GM12865 (cell line): ENCODE measurements at regions not wholly inside any gene's neighbourhood (a gene's known extent, or its start where the extent isn't known, plus 50 kb on each side); places are given as distances from the start of the nearest gene placed in this dataset.

Experiments used
- DNase-seq: peaks from one replicate; pipeline ENCODE4 v3.0.0; 2010; ENCODE audit warnings: low read depth
- H3K4me3 ChIP-seq: 2 replicates; pipeline ENCODE4 v1.5.1; 2011; ENCODE audit warnings: mild to moderate bottlenecking, low read depth, low read length, control low read depth
- TF ChIP-seq, protein P1 (sequence below): IDR thresholded peaks from 2 replicates; pipeline ENCODE4 v1.5.1; 2011; ENCODE audit warnings: low read length, control low read depth, low read depth, inconsistent platforms; ENCODE audit not compliant: insufficient read depth; ENCODE audit errors: missing control alignments

DNA sequence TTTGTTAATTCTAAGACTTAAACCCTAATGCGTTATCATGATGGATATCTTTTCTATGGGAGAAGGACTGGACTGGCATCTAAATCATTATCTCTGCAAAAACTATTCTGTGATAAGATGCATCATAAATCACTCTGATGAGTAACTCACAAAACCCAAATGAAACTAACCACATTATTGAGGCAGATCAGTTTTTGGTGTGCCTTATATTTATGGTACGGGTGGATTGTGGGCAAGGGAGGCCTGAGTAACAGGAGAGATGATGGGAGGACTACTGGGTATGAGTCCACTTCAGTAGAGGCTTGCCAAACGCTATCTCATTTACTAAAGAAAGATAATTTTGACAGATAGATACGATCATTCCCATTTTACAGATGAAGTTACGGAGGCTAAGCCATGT is 66.4 kb upstream of the GUCY1A1 start:
- no peak for DNase-seq
- TF ChIP-seq, protein P1, sequence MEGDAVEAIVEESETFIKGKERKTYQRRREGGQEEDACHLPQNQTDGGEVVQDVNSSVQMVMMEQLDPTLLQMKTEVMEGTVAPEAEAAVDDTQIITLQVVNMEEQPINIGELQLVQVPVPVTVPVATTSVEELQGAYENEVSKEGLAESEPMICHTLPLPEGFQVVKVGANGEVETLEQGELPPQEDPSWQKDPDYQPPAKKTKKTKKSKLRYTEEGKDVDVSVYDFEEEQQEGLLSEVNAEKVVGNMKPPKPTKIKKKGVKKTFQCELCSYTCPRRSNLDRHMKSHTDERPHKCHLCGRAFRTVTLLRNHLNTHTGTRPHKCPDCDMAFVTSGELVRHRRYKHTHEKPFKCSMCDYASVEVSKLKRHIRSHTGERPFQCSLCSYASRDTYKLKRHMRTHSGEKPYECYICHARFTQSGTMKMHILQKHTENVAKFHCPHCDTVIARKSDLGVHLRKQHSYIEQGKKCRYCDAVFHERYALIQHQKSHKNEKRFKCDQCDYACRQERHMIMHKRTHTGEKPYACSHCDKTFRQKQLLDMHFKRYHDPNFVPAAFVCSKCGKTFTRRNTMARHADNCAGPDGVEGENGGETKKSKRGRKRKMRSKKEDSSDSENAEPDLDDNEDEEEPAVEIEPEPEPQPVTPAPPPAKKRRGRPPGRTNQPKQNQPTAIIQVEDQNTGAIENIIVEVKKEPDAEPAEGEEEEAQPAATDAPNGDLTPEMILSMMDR, result no peak
- H3K4me3 ChIP-seq, result no peak overlapping the region

DNA sequence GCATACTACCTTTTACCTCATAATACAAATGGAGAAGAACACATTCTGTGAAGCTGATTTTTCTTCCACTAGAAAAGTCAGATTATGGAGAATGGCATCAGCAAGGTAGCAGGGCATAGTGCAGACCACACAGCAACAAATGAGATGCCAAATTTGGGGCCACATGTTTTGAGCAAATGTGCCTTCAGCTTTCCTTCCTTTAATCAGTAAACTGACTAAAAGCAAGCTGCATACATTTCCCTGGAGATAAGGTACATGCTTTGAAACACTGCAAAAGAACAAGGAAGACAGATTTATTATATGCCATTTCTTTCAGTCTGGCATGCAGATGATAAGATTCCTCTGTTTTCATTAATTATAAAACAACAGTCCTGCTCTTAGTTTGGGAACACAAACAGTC is 67.1 kb upstream of the GUCY1A1 start:
- TF ChIP-seq, protein P1, result no peak
- no peak for DNase-seq
- no peak overlapping the region for H3K4me3 ChIP-seq

DNA sequence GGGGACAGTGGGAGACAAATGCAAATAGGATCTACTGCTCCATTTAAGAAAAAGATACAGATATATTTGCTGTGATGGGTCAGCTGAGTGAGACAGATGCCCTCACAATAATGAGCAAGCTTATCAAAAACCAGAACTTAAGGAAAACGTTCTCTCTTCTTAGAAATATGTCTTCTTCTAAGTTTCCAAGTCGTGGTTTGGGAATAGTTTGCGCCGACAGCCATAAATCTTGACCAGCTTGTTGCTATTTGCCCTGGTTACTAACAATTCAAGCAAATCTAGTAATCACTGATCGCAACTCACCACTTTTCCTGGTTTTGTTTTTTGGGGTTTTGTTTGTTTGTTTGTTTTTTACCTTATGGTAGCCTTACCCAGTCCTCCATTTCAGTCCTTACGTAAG is 67.6 kb upstream of the GUCY1A1 start:
- no peak for DNase-seq
- TF ChIP-seq, protein P1, result no peak
- H3K4me3 ChIP-seq, result no peak overlapping the region

DNA sequence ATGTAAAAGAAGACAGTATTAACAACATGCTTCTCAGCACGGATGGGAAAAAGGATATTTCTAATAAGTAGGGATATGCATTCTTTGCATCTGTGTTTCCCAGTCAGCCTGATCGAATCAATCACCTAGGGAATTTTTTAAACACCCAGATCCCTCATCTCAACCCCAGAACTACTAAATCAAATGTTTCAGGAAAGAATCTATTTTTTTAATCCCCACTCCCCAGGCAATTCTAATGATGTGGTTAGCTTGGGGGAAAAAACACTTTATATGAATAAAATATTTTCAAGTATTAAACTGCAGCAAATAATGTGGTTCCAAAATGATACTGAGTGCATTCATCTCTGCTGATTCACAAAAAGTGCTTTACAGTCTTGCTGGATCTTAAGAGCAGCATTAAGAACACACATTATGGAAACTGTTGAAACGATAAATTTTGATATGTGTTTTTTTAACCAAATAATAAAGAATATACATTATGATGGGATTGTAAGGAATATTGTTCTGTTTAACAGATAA is 68.7 kb upstream of the GUCY1A1 start:
- TF ChIP-seq, protein P1, result no peak
- DNase-seq, result no peak
- H3K4me3 ChIP-seq, result no peak overlapping the region

DNA sequence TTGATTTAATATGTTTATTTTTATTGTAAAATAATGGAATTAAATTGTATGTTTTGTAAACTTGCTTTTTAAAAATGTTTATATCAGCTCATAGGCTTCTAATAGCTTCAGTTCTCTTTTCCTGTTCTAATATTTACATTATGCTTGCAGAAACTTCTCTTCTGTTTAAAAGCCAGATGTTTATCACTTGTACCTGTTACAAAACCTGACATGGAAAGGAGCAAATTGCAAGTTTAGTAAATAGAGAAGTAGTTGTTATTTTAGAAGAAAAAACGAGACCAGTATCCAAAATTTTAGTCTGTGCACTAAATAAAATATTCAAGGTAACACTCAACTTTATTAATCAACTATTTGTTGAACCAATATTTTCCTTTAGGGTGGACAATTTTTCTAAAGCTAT is 69.4 kb upstream of the GUCY1A1 start:
- no peak overlapping the region for H3K4me3 ChIP-seq
- TF ChIP-seq, protein P1, result no peak
- no peak for DNase-seq

DNA sequence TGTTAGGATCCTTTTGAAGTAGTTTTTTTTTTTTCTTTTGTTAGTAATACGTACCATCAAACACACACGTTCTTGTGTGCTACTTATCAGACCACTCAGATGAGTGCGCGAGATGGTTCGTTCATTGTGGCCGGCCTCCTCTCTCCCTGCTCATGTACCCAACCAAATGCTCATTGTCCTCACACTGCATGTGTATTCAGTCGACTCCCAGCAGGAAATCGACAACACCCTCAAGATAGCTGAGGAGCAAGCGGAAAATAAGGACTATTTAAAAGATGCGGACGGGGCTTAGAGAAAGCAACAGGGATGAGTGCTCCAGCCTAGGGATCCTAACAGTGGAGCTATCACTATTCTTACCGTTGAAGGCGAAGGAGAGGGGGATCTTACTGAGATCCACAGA is 72.9 kb upstream of the GUCY1A1 start:
- DNase-seq, result no peak
- no peak overlapping the region for H3K4me3 ChIP-seq
- TF ChIP-seq, protein P1, result no peak

DNA sequence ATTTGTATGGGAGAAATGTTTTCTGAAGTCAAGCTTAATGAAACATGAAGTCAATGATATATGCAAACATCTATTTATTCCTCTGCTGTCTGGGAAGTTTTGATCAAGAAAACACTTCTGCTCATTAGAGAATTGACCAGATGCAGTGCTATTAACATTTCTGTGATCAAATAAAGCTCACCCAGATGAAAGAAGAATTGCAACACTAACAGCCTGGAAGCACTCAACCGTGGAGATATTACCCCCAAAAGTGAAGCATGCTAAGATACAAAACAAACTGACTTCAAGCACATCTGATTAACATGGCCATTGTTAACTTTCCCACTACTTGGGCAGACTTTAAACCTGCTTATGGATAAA is 73.7 kb upstream of the GUCY1A1 start:
- H3K4me3 ChIP-seq, result no peak overlapping the region
- DNase-seq, result no peak
- TF ChIP-seq, protein P1, result no peak
